ENCODE measurements at regions not wholly inside any gene's neighbourhood (a gene's known extent, or its start where the extent isn't known, plus 50 kb on each side); places are given as distances from the start of the nearest gene placed in this dataset.

DNA sequence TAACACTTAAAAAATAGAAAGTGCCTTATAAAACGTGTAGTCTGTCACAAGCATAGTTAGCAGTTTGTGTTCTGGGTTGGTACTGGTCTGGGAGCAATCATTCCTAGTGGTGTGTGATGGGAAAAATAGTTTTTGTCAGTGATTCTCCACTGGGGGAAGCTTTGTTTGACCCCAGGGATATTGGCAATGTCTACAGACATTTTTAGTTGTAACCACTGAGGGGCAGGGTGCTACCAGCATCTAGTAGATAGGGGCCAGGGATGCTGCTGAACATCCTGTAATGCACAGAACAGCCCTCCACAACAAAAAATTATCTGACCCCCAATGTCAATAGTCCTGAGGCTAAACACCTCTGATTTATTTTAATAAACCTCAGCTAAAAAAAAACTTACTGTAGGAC lies 51.6 kb upstream of the CREB5 start:
- DNase-seq (ENCODE audit: low read depth in 2 of 2, low spot score in 1 of 2), result no peak

DNA sequence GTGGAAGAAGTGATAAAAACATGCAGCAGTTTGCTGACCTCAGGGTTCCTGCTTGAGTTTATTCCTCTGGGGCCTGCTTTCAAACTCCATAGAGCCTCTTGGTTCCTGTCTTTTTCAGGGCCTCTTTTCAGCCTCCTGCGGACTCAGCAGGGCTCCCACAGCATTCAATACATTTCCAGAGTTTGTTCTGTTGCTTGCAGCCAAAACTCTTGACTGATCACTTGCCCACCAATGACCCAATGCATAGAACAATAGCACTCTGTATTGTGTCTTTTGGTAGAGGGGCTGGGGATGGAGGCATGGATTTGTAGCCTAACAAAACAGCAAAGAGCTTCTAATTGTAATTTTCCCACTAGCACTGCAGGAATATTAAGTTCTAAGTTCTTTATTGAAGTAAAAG lies 50.8 kb upstream of the CREB5 start:
- DNase-seq (ENCODE audit: low read depth in 2 of 2, low spot score in 1 of 2), result no peak

DNA sequence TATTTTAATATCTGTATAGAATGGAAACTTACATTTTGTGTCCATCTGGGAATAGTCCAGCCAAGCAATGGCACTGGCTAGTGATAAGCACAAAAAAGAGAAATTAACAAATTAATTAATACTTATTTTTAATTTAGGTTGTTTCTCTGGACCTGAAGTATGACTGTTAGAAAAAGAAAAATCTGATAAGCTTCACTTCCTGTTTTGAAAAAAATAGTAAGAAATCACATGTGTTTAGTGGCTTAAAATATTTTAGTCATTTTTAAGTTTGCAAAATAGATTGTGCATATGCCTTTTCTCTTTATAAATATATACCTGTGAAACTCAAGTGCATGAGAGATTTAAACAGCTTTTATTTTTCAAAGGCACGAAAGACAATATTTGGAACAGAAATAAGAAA lies 50.1 kb upstream of the CREB5 start:
- no peak for DNase-seq (ENCODE audit: low read depth in 2 of 2, low spot score in 1 of 2)

Measured in stimulated activated CD8-positive, alpha-beta memory T cell treated with anti-CD3 and anti-CD28 coated beads, Interleukin-4, amount 100 ng/mL, for 1 hour (primary cell).